ENCODE measurements at regions not wholly inside any gene's neighbourhood (a gene's known extent, or its start where the extent isn't known, plus 50 kb on each side); places are given as distances from the start of the nearest gene placed in this dataset.

- TF ChIP-seq POLR2AphosphoS5 (IDR thresholded peaks at IDR 0.05) (no peak), CTCF (IDR thresholded peaks at IDR 0.05) (no peak)
These were observed 637.6 kb upstream of the GNPDA2 start for GRCh38 chr4:45363931-45364330.
